ENCODE measurements at regions not wholly inside any gene's neighbourhood (a gene's known extent, or its start where the extent isn't known, plus 50 kb on each side); places are given as distances from the start of the nearest gene placed in this dataset.

DNA sequence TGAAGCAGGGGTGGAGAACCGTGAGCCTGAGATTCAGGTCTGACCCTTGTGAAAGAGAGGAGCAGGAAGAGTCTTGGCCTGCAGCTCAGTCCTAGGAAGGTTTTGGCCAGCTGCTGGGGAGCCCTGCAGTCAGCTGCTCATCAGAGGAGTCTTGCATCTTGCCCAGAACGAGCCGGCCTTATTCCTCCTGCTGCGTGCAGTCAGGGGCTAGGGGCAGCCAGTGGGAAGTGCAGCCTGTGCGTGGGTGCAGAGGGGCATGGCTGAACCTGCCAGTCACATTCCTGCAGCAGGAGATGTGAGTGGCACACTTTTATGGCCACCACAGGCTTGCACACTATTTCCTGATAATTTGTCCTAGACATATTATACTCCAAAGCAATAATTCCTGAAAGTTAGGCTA, 278.7 kb downstream of the NPR3 start:
- DNase-seq (ENCODE audit: low read depth): no peak

DNA sequence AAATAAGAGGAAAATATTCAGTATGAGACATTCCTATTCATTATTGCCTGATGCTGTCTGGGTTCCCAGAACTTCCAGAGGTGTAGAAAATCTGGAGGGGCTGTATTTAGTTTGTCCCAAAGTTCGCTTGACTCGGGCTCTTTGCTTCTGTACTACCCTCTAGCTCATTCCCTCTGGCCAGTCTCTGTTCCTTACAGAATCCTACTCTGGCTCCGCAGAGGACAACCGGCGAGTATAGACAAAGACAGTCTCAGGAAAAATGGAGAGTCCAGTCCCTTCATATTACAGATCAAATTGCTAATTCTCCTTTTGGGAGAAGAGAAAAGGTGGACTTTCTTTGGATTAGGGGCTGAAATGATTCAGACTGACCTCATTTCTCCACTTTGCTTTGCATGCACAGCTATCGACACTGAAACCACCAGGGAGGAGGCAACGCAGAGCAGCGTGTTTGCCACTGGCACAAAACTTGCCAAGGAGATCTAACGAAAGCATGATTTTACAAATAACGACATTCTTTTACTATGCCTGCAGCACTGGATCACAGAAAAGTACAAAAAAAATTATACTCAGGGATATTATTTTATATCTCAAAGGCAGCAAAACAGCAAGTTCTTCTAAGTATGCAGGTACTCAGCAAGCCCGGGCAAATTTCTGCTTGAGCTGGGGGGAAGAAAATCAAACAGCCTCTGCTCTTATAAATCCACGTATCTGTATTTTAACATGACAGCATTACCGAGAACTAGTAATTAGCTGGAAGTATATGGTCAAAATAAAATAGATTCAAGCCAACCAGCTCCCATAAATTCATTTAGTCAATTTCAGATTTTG, 279.7 kb downstream of the NPR3 start:
- DNase-seq (ENCODE audit: low read depth): no peak

DNA sequence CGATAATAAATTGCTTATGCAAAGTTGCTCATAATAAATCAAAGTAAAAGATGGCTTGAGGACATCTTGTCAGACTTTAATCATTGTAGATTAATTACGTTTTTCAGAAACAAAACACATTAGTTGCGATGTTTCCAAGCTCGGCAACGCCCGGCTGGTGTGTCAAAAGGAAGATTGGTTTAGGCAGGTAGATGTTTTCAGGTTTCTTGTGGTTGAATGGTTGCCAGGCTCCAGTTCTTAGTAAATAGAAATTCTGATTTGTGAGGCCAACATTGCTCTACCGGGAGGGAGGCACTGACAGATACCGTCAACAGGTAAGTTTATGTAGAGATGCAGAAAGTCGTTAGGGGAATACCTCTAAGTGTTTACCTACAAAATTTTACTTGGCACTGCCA, 280.3 kb downstream of the NPR3 start:
- DNase-seq (ENCODE audit: low read depth): no peak

DNA sequence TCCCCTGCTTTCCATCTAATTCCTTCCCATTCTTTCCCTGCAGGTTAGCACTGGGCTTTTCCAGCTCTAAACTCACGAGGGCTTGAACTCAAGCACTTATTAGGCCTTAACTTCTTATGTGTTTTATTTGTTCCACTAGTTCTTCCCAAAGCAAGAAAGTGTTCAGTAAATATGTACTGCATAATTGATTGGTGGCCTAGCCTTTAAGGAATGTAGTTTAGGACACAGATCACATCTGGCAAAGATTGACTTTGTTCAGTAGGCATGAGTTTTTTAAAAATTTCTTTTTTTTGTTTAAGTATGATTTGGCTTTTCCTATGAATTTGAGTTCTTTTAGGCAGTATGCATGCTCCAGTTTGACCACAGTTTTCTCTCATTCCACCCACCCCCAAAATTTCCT, 285.2 kb downstream of the NPR3 start:
- no peak for DNase-seq (ENCODE audit: low read depth)

DNA sequence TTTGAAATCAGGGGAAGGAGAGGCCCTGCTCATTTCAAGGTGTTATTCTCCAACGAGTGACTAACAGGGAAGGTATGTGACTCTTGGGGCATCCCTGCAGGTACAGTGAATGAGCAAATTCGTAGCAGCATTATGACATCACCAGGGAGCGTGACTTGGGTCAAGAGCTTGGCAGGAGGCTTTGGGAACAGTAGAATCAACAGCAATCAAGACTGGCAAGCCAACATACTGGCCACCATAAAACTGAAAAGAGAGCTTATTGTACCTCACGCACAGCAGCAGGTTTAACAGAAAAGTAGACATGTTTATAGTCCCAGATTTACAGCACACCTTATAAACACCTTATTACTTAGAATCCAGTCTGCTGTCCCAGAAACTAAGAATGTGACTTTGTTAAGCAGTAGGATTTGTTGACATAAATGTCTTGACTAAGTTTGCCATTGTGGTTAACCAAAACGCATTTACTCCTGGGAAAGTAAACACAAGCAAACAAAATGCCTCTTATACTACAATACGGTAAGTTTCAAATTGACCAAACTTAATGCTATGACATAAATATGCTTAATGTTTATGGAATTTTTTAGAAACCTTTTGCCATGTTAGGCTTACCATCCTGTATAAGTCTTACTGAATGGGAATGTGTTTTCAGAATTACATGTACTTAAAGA, 297.8 kb downstream of the NPR3 start:
- DNase-seq (ENCODE audit: low read depth): peak; percentile 83

DNA sequence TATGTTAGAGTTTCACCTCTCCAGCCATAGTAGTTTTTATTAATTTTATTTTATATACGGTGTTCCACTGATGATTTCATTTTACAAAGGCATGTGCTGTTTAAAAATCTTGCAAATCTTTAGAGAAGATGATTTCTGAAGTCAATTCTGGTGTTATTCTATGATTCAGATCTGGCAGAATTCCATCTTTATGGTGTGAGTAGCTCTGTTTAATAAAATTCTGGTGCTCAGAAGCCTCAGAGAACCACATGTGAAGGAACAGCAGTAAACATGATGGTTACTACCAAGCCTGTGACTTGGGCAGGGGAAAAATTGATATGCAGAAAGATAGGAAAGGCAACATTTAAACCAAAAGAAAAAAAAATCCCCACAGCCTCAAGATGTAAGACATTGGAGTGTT, 299.7 kb downstream of the NPR3 start:
- DNase-seq (ENCODE audit: low read depth): no peak

DNA sequence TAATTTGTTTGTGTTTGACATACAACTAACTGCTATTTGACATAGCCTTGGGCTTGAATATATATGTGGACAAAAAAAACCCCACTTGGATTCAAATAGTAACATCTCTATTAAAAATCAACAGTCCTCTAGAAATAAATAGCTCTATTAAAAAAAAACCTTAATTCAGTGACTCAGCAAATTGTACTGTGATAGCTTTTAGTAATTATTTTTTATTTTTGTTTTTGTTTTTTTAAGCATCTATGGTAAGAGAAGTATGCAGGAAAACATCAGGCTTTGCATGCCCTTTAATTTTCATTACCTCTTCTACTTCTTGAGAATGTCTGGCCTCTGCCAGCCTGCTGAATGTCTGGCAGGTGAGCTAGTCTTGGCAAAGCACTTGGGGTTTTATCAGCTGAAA, 300.7 kb downstream of the NPR3 start:
- peak; percentile 78 for DNase-seq (ENCODE audit: low read depth)

DNA sequence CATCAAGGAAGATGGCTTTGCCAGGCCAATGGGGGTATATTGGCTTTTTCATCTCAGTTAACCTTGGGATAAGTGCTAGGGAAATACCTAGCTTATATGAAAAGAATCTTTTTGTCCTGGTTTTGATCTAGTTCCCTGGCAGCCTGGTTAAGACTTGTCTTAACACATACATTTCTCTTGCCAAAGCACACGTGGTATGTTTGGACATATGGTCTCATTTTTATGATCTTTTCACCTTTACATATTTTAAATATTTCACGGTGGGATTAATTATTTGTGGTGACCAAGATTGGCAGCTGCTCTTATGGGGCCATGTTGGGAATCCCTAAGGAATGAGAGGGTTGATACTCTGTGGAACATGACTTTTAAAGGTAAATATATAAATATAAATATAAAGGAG, 312.5 kb downstream of the NPR3 start:
- DNase-seq (ENCODE audit: low read depth): no peak

DNA sequence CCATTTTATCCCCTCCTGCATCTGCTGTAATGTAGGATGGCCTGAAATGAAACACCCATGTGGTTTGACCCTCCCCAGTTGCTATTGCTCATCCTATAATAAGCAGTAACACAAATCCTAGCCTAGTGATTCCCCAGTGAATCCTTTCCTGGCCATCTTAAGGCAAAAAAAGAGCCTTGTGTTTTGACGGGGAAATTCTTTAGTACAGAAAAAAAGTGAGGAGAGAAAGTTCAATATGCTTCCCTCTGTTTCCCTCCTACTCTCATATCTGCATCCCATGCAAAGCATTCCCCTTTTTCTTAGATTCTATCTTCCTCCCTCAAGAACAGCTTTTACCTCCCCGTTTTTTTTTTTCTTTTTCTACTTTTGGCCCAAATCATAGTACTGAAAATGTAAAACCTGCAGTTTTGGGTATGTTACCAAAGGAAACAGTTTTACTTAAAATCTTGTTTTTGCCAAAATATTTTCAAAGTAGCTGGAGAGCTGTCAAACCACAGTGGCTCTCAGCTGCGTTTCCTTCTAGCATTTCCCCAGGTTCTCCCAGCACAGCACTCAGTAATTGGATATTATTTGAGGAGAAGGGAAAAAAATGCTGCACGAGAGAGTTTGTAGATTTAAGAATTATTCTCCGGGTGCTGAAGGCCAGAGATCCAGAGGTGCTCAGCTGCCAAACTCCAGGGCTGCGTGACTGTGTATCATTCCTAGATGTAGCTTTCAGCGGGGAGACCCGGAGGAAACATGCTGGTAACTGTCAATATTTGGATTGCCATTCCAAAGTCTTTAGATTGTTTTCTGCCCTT, 321.4 kb downstream of the NPR3 start:
- no peak for DNase-seq (ENCODE audit: low read depth)

DNA sequence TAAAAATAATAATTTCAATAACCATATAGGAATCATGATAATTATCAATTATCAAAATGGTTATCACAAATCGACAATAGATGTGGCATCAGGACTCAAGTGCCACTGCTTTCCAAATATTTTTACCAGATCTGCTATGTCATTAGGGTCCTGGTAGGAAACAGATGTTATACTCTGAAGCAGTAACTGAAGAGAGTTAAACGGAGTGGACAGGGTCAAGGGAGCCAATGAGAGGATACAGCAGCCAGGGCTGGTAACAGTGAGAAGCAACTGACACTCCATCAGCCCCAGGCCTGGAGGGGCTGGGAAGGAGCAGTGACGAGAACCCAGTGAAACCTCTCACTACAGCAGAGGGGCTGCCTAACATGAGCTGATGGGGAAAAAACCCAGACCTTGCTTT, 322.4 kb downstream of the NPR3 start:
- no peak for DNase-seq (ENCODE audit: low read depth)

DNA sequence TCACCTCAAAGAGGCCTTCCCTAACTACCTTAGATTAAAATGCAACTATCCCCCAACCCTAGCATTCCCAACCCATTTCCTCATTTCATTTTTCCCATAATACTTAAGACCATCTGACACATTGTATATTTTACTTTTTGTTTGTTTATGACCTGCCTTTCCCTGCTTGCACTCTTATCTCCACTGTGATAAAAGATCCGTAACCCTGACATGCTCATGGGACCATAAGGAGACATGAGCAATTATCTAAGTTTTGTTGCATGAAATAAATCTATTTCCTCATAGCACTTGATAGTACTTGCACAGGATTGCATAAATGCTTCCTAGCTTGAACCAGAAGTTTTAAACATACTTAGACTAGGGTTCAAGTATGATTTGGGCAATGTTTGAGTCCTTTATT, 323.7 kb downstream of the NPR3 start:
- no peak for DNase-seq (ENCODE audit: low read depth)

DNA sequence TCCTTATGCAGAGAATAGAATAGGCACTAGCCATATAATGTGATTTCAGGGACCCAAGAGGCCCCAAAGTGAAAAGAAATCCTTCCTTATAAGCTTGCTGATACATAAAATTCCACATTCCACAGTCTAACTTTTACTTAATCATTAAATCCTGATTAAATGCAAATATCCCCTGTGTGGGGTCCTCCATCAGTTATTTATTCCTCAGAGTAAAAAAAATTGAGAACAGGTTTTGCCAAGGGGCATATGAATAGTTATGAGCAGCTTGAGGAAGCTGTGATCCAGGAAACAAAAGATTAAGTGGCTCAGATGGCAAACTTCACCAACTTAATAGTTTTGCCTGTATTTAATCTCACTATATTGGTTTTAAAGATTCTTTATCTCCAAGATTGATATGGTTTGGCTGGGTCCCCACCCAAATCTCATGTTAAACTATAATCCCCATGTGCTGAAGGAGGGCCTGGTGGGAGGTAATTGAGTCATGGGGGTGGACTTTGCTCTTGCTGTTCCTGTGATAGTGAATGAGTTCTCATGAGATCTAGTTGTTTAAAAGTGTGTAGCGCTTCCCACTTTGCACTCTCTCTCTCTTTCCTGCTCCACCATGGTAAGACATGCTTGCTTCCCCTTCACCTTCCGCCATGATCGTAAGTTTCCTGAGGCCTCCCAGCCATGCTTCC, 324.9 kb downstream of the NPR3 start:
- DNase-seq (ENCODE audit: low read depth): peak; percentile 87

DNA sequence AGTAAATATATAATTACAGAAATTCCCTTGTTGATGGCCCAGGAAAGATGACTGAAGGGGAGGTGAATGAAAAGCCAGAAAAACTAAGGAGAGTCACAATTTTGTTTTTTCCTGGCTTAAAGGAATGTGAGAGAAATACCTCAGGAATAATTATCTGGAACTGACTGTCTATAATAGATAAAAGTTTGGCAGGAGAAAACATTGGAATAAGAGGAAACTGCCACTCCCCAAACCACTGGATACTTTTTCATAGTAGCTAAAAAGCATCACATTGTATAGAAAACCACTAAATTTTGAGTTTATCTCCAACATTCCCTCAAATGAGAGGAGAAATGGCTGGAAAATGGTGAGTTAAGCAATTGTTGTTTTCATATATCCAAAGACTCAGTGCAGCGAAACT, 326.0 kb downstream of the NPR3 start:
- DNase-seq (ENCODE audit: low read depth): peak; percentile 38

DNA sequence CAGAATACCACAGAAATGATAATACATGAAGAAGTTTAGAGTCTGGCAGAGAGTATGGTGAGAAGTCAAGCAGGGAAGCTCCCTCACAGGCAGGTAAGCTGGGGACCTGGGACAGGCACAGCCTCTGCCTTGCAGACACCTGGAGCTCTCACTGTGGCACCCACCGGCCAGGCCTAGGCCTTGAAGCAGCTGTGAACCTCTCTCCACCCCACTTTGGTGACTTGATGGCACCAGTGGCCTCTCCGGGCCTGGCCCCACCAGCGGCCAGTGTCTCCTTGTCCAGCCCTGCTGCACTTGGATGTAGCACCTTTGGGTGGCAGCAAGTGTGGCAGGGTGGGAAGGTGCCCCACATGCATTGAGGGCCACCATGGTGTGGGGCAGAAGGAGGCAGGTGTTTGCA, 330.5 kb downstream of the NPR3 start:
- no peak for DNase-seq (ENCODE audit: low read depth)

DNA sequence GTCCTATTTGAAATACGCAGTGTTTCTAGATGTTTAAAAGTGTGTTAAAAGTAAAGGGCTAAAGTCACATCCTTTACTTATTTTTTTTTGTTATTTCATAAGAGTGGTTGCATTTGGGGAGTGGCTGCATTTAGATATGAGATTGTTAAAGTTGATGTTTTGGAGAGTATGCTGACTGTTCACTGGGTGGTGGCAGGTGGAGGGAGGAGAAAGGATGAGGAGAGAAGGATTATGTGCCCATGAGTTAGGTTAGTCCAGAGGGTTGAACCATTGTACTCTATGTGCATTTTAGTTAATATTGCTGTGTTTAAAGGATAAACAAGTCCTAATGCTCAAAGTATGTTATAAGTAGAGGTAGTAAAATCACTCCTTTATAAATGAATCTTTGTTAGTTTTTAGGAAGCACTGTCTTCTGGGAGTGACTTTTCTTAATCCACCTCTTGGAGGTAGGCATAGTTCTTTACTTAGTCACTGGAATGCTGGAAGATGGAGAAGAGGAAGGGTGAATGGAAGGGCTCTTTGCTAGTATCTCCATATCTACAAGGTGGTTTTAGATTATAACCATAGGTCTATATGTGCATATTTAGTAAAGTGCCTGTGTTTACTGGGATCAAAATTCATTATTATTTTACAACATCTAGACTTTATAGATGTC, 332.3 kb downstream of the NPR3 start:
- peak; percentile 16 for DNase-seq (ENCODE audit: low read depth)

DNA sequence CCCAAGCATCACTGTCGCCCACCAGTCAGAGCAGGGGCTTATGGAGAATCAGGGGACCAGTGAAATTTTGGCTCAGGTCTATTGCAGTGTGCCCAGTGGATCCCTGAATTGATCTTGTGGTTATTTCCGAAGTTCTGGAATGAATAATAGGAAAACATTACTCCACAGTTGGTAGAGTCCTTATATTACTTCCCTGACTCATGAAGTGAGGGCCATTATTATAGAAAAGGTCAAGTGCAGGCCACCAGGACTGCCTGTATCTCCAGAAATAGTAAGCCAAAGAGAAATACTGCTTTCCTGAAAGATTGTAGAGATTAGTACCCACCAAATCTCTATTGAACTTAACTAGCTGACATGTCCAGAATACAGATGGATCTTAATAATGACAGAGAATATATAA, 335.0 kb downstream of the NPR3 start:
- peak; percentile 46 for DNase-seq (ENCODE audit: low read depth)

DNA sequence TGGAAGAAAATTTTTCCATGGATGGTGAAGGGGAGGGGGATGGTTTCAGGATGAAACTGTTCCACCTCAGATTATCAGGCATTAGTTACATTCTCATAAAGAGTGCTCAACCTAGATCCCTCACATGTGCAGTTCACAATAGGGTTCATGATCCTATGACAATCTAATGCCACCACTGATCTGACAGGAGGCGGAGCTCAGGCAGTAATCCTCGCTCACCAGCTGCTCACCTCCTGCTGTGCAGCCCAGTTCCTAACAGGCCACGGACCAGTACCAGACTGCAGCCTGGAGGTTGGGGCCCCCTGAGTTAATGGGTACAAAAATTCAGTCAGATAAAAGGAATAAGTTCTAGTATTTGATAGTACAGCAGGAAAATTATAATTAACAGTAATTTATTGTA, 337.2 kb downstream of the NPR3 start:
- DNase-seq (ENCODE audit: low read depth): no peak

DNA sequence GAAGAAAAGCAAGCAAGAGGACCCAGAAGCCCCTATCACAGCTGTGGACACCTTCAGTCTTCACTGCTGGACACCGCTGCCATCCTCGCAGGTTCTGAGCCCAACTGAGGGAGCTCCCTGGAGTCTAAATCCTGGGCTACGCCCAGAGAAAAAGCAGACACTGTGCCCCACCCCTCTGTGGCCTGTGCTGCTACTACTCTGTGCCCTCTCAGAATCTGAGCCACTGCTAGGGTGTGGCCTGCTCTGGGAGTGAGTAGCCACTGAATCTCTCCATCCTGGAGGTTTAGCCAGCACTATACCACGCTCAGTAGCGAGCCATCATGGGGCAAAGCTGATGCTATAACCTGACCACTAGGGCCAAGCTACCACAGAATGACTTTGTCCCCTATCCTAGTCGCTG, 338.2 kb downstream of the NPR3 start:
- DNase-seq (ENCODE audit: low read depth): no peak

DNA sequence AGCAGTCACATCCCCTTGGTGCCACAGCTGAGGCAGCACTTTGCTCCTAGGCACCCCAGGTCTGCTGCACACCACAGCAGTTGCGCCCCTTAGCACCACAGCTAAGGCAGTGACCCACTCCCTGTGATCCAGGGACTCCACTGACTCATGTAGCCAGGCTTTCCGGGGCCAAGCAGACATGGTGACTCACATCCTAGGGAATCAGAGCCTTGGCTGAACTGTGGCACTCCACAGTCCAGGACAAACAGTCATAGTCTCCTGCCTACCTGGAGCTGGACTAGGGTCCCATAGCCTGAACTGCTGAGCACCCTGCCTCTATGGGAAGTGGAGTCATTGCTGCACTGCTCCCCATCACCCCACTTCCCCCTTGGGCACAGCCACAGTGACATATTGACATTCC, 338.7 kb downstream of the NPR3 start:
- DNase-seq (ENCODE audit: low read depth): peak; percentile 94

DNA sequence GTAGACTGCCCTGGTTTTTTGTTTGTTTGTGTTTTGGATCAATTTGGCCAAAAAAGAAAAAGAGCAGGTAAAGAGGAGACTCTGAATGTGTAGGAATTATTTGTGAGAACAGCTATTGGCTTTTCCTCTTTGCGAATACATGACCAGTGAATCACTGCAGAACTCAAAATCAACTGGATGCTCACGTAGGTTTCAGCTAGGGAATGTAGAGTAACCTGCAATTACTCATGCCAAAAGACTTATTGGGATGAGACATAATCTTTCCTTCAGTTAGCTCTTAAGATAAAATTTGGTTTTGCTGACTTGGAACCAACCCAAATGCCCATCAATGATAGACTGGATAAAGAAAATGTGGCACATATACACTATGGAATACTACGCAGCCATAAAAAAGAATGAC, 348.0 kb downstream of the NPR3 start:
- DNase-seq (ENCODE audit: low read depth): no peak

DNA sequence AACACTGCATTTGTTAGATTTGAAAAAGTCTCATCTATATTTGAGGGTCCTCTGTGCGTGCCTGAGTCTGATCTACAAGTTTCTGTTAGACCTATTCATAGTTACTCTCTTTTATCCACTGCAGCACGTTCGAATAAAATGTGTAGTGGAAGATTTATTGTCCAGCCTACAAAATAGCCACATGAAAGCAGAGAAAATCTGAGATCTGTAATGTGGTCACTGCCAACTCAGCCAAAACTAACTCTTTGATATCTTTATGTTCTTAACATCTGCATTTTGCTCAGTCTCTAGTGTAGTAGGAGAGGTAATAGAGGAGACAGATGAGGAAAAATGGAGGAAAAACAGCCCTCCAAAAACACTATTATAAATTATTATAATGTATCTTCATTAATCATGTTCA, 354.0 kb downstream of the NPR3 start:
- no peak for DNase-seq (ENCODE audit: low read depth)

DNA sequence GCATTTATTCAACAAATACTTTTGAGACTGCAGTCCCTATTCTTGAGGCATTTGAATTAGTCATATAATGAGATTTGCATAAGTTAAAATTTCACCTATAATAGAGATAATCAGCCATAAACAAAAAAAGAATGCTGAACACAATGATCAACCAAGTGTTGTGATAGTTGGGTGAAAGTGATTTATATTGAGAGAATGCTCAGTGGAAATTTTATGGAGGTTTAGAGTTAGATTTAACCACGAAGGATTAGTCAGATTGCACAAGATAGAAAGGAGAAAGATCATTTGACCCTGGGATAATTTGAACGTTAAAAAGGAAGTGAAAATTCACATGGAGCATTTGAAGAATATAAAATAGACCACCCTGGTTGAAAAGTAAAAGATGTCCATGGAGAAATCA, 356.2 kb downstream of the NPR3 start:
- peak; percentile 72 for DNase-seq (ENCODE audit: low read depth)
